Stimulated activated naive CD8-positive, alpha-beta T cell treated with anti-CD3 and anti-CD28 coated beads, Interleukin-15, amount 100 ng/mL, for 72 hours (primary cell): ENCODE measurements at regions not wholly inside any gene's neighbourhood (a gene's known extent, or its start where the extent isn't known, plus 50 kb on each side); places are given as distances from the start of the nearest gene placed in this dataset.

Experiments
- ATAC-seq: fragments of 150-1000 bp; cut with Tn5 transposase; 2 replicates; pipeline ENCODE4 v1.10.0; 2021; ENCODE audit warnings: mild to moderate bottlenecking, moderate library complexity
- DNase-seq, 2 donors: peaks; one replicate each; pipeline ENCODE4 v3.0.0; 2021 to 2022
- H3K27ac Mint-ChIP-seq, 2 donors: one replicate each; pipeline ENCODE4 v1.8.0; 2022; ENCODE audit warnings: mild to moderate bottlenecking in 2 of 2, mixed read lengths in 2 of 2, moderate library complexity in 2 of 2
- H3K27me3 Mint-ChIP-seq: one replicate; pipeline ENCODE4 v1.8.0; 2022; ENCODE audit warnings: mixed read lengths
- H3K4me1 Mint-ChIP-seq: one replicate; pipeline ENCODE4 v1.8.0; 2022; ENCODE audit warnings: mild to moderate bottlenecking, mixed read lengths
- H3K4me3 Mint-ChIP-seq, 2 donors: one replicate each; pipeline ENCODE4 v1.8.0; 2022; ENCODE audit warnings: mild to moderate bottlenecking in 2 of 2, mixed read lengths in 2 of 2, moderate library complexity in 1 of 2
- H3K9me3 Mint-ChIP-seq, 2 donors: one replicate each; pipeline ENCODE4 v1.8.0; 2022; ENCODE audit warnings: mixed read lengths in 2 of 2

- H3K27me3 Mint-ChIP-seq: no peaks in the 10 kb centered on the region
- ATAC-seq (no peak), DNase-seq (no peak)
- peaks cover 21% of the 10 kb centered on the region in 2 donors for H3K9me3 Mint-ChIP-seq
- H3K4me1 Mint-ChIP-seq: no peaks in the 10 kb centered on the region
- no peak overlapping the region for H3K4me3 Mint-ChIP-seq
- H3K27ac Mint-ChIP-seq: no peak overlapping the region
These were observed 1584.8 kb downstream of the SLITRK5 start for GRCh38 chr13:89255844-89256406.

GRCh38 chr13:89267734-89268133 lies 1596.6 kb downstream of the SLITRK5 start:
- Mint-ChIP-seq H3K27ac (no peak overlapping the region), H3K4me3 (no peak overlapping the region), H3K9me3 (peaks cover 5 to 7% of the 10 kb centered on the region in 2 donors), H3K4me1 (no peaks in the 10 kb centered on the region), H3K27me3 (no peaks in the 10 kb centered on the region)
- ATAC-seq (no peak), DNase-seq (no peak)

GRCh38 chr13:89269737-89270136 lies 1598.6 kb downstream of the SLITRK5 start:
- H3K27me3 Mint-ChIP-seq: no peaks in the 10 kb centered on the region
- peaks cover 5 to 7% of the 10 kb centered on the region in 2 donors for H3K9me3 Mint-ChIP-seq
- H3K4me3 Mint-ChIP-seq: no peak overlapping the region
- H3K27ac Mint-ChIP-seq: no peak overlapping the region
- ATAC-seq: no peak
- no peaks in the 10 kb centered on the region for H3K4me1 Mint-ChIP-seq
- DNase-seq: no peak

- peaks cover 5 to 7% of the 10 kb centered on the region in 2 donors for H3K9me3 Mint-ChIP-seq
- ATAC-seq (no peak), DNase-seq (no peak)
- no peak overlapping the region for H3K27ac Mint-ChIP-seq
- H3K27me3 Mint-ChIP-seq: no peaks in the 10 kb centered on the region
- no peaks in the 10 kb centered on the region for H3K4me1 Mint-ChIP-seq
- H3K4me3 Mint-ChIP-seq: no peak overlapping the region
These were observed 1599.6 kb downstream of the SLITRK5 start for GRCh38 chr13:89270736-89271135.

- Mint-ChIP-seq H3K4me3 (no peak overlapping the region), H3K4me1 (no peaks in the 10 kb centered on the region), H3K27ac (no peak overlapping the region), H3K27me3 (no peaks in the 10 kb centered on the region), H3K9me3 (peaks cover 0 to 7% of the 10 kb centered on the region in 2 donors)
- DNase-seq: no peak
- ATAC-seq: no peak
These were observed 1608.2 kb downstream of the SLITRK5 start for GRCh38 chr13:89279374-89279773.

GRCh38 chr13:89281331-89281730 lies 1610.2 kb downstream of the SLITRK5 start:
- H3K27me3 Mint-ChIP-seq: no peaks in the 10 kb centered on the region
- no peak for ATAC-seq
- no peaks in the 10 kb centered on the region for H3K4me1 Mint-ChIP-seq

GRCh38 chr13:89282241-89282640 lies 1611.1 kb downstream of the SLITRK5 start:
- no peak overlapping the region for H3K4me3 Mint-ChIP-seq
- ATAC-seq (no peak), DNase-seq (no peak)
- no peak overlapping the region for H3K27ac Mint-ChIP-seq
- H3K9me3 Mint-ChIP-seq: peaks cover 0 to 7% of the 10 kb centered on the region in 2 donors
- H3K4me1 Mint-ChIP-seq: no peaks in the 10 kb centered on the region
- H3K27me3 Mint-ChIP-seq: no peaks in the 10 kb centered on the region

More at GRCh38 chr13:89281331-89281730, 1610.2 kb downstream of the SLITRK5 start:
- Mint-ChIP-seq H3K9me3 (peaks cover 0 to 7% of the 10 kb centered on the region in 2 donors), H3K4me3 (no peak overlapping the region), H3K27ac (no peak overlapping the region)
- no peak for DNase-seq

- Mint-ChIP-seq H3K4me1 (no peaks in the 10 kb centered on the region), H3K9me3 (peaks cover 0 to 7% of the 10 kb centered on the region in 2 donors), H3K27me3 (no peaks in the 10 kb centered on the region), H3K27ac (no peak overlapping the region), H3K4me3 (no peak overlapping the region)
- DNase-seq: no peak
- no peak for ATAC-seq
These were observed 1616.2 kb downstream of the SLITRK5 start for GRCh38 chr13:89287381-89287780.

- H3K4me3 Mint-ChIP-seq: no peak overlapping the region
- H3K9me3 Mint-ChIP-seq: peaks cover 9 to 18% of the 10 kb centered on the region in 2 donors
- no peaks in the 10 kb centered on the region for H3K27me3 Mint-ChIP-seq
- no peak for ATAC-seq
- no peaks in the 10 kb centered on the region for H3K4me1 Mint-ChIP-seq
- no peak for DNase-seq
- H3K27ac Mint-ChIP-seq: no peak overlapping the region
These were observed 1623.1 kb downstream of the SLITRK5 start for GRCh38 chr13:89294115-89294867.

- no peak for DNase-seq
- no peak for ATAC-seq
- H3K27me3 Mint-ChIP-seq: no peaks in the 10 kb centered on the region
- H3K4me1 Mint-ChIP-seq: no peaks in the 10 kb centered on the region
- peaks cover 19 to 28% of the 10 kb centered on the region in 2 donors for H3K9me3 Mint-ChIP-seq
- no peak overlapping the region for H3K4me3 Mint-ChIP-seq
- no peak overlapping the region for H3K27ac Mint-ChIP-seq
These were observed 1636.1 kb downstream of the SLITRK5 start for GRCh38 chr13:89307278-89307677.

- Mint-ChIP-seq H3K4me1 (no peaks in the 10 kb centered on the region), H3K4me3 (no peak overlapping the region), H3K9me3 (peaks cover 4 to 8% of the 10 kb centered on the region in 2 donors), H3K27me3 (no peaks in the 10 kb centered on the region), H3K27ac (no peak overlapping the region)
- ATAC-seq (no peak), DNase-seq (no peak)
These were observed 1639.9 kb downstream of the SLITRK5 start for GRCh38 chr13:89310943-89311672.

GRCh38 chr13:89315287-89315686 lies 1644.1 kb downstream of the SLITRK5 start:
- H3K4me1 Mint-ChIP-seq: no peaks in the 10 kb centered on the region

GRCh38 chr13:89322466-89322865 lies 1651.3 kb downstream of the SLITRK5 start:
- Mint-ChIP-seq H3K4me3 (no peak overlapping the region), H3K9me3 (peaks cover 0 to 7% of the 10 kb centered on the region in 2 donors), H3K4me1 (no peaks in the 10 kb centered on the region), H3K27ac (no peak overlapping the region), H3K27me3 (no peaks in the 10 kb centered on the region)
- ATAC-seq: no peak
- DNase-seq: no peak

More at GRCh38 chr13:89315287-89315686, 1644.1 kb downstream of the SLITRK5 start:
- no peak overlapping the region for H3K4me3 Mint-ChIP-seq
- H3K27me3 Mint-ChIP-seq: no peaks in the 10 kb centered on the region
- H3K27ac Mint-ChIP-seq: no peak overlapping the region
- ATAC-seq (no peak), DNase-seq (no peak)
- H3K9me3 Mint-ChIP-seq: peaks cover 0 to under 1% of the 10 kb centered on the region in 2 donors

- Mint-ChIP-seq H3K4me1 (no peaks in the 10 kb centered on the region), H3K9me3 (peaks cover 0 to 11% of the 10 kb centered on the region in 2 donors), H3K27me3 (no peaks in the 10 kb centered on the region), H3K27ac (no peak overlapping the region), H3K4me3 (no peak overlapping the region)
- DNase-seq: no peak
- no peak for ATAC-seq
These were observed 1653.4 kb downstream of the SLITRK5 start for GRCh38 chr13:89324582-89324981.

GRCh38 chr13:89343165-89343564 lies 1672.0 kb downstream of the SLITRK5 start:
- H3K27me3 Mint-ChIP-seq: no peaks in the 10 kb centered on the region
- peaks cover 0 to 4% of the 10 kb centered on the region in 2 donors for H3K9me3 Mint-ChIP-seq
- no peak for ATAC-seq
- H3K4me1 Mint-ChIP-seq: no peaks in the 10 kb centered on the region
- DNase-seq: no peak
- H3K27ac Mint-ChIP-seq: no peak overlapping the region
- no peak overlapping the region for H3K4me3 Mint-ChIP-seq

- H3K9me3 Mint-ChIP-seq: peaks cover 10 to 15% of the 10 kb centered on the region in 2 donors
- H3K27ac Mint-ChIP-seq: no peak overlapping the region
- DNase-seq (no peak), ATAC-seq (no peak)
- no peaks in the 10 kb centered on the region for H3K4me1 Mint-ChIP-seq
- H3K27me3 Mint-ChIP-seq: no peaks in the 10 kb centered on the region
- H3K4me3 Mint-ChIP-seq: no peak overlapping the region
These were observed 1681.2 kb downstream of the SLITRK5 start for GRCh38 chr13:89352384-89352783.
